ENCODE measurements at regions not wholly inside any gene's neighbourhood (a gene's known extent, or its start where the extent isn't known, plus 50 kb on each side); places are given as distances from the start of the nearest gene placed in this dataset.

GRCh38 chr6:90970672-90971071 lies 383.8 kb upstream of the MAP3K7 start (continued):
- TF ChIP-seq, protein P1, sequence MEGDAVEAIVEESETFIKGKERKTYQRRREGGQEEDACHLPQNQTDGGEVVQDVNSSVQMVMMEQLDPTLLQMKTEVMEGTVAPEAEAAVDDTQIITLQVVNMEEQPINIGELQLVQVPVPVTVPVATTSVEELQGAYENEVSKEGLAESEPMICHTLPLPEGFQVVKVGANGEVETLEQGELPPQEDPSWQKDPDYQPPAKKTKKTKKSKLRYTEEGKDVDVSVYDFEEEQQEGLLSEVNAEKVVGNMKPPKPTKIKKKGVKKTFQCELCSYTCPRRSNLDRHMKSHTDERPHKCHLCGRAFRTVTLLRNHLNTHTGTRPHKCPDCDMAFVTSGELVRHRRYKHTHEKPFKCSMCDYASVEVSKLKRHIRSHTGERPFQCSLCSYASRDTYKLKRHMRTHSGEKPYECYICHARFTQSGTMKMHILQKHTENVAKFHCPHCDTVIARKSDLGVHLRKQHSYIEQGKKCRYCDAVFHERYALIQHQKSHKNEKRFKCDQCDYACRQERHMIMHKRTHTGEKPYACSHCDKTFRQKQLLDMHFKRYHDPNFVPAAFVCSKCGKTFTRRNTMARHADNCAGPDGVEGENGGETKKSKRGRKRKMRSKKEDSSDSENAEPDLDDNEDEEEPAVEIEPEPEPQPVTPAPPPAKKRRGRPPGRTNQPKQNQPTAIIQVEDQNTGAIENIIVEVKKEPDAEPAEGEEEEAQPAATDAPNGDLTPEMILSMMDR (IDR thresholded peaks at IDR 0.05; ENCODE audit: control extremely low read depth in 1 of 3, insufficient read depth in 1 of 3, low read depth in 1 of 3, low read length in 3 of 3) = no peak
- TF ChIP-seq CHD2 (IDR thresholded peaks at IDR 0.05; ENCODE audit: low read length) = no peak
- no peak for TF ChIP-seq CTBP2 (IDR thresholded peaks at IDR 0.05; ENCODE audit: borderline replicate concordance, insufficient read depth, insufficient read length, low read length)
- TF ChIP-seq KDM5A (IDR thresholded peaks at IDR 0.05; ENCODE audit: low read length) = no peak

Measured in H1 (cell line).